Neural progenitor cell (in vitro differentiated cells): ENCODE measurements at regions not wholly inside any gene's neighbourhood (a gene's known extent, or its start where the extent isn't known, plus 50 kb on each side); places are given as distances from the start of the nearest gene placed in this dataset.

Source experiments
- CTCF ChIP-seq: fragments of 200-600 bp; sonication (generic); IDR thresholded peaks from 2 replicates; pipeline ENCODE4 v1.5.1; 2017; ENCODE audit warnings: antibody characterized with exemption, mild to moderate bottlenecking
- EZH2 ChIP-seq: fragments of 200-600 bp; sonication (generic); IDR thresholded peaks from 2 replicates; pipeline ENCODE4 v1.6.1; 2017; ENCODE audit warnings: antibody characterized with exemption, mild to moderate bottlenecking, moderate library complexity
- EZH2phosphoT487 ChIP-seq: fragments of 200-600 bp; sonication (generic); IDR thresholded peaks from 2 replicates; pipeline ENCODE4 v1.6.1; 2017; ENCODE audit warnings: antibody characterized with exemption

GRCh38 chr20:51867251-51867650 is 64.9 kb upstream of the SALL4 start:
- TF ChIP-seq CTCF = no peak
- no peak for TF ChIP-seq EZH2phosphoT487
- no peak for TF ChIP-seq EZH2
